Sciatic nerve (tissue), 2 donors: ENCODE measurements at regions not wholly inside any gene's neighbourhood (a gene's known extent, or its start where the extent isn't known, plus 50 kb on each side); places are given as distances from the start of the nearest gene placed in this dataset.
"Not testable (repeated sequence)": the region's sequence is repeated elsewhere in the genome, so short reads cannot be mapped to it uniquely, and the experiment has no call there.

ENCODE experiments used
- ATAC-seq: fragments of 200-7000 bp; cut with Tn5 transposase; one replicate; pipeline ENCODE4 v1.9.1; 2020; ENCODE audit warnings: mild to moderate bottlenecking, moderate library complexity
- DNase-seq: peaks from one replicate; pipeline ENCODE4 v3.0.0-alpha.2; 2020; ENCODE audit warnings: low spot score
- intact Hi-C: fragments of 100-400 bp; cut with DNase I; formaldehyde crosslinking; loops from one replicate; pipeline ENCODE4 v1.14.2; 2022
- donor health status: DM: no; HTN: no; CAD: no.
- donor health status: DM: no; HTN: no; CAD: no.

DNA sequence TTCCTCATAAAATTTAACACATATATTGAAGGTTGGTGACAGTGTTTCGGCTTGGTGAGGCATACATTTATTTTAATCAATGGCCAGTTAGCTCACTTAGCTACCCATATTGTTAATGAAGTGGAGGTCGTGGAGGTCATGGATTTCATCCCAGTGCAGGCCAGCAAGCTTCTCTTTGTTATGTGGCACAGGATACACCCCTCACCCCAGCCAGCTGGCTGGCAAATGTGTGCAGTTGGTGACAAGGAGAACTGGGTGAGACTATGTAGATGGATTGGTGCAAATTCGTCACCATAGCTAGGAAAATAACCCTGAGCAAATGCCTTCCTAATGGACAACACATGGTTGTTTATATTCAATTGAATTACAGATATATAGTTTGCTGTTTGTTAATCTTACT lies 50.5 kb upstream of the FOXP2 start:
- ATAC-seq (no peak), DNase-seq (no peak)
- intact Hi-C loops, result no loop called here

GRCh38 chr7:114363292-114363691 lies 51.3 kb upstream of the FOXP2 start:
- DNase-seq, result no peak
- intact Hi-C loops, result no loop called here

DNA sequence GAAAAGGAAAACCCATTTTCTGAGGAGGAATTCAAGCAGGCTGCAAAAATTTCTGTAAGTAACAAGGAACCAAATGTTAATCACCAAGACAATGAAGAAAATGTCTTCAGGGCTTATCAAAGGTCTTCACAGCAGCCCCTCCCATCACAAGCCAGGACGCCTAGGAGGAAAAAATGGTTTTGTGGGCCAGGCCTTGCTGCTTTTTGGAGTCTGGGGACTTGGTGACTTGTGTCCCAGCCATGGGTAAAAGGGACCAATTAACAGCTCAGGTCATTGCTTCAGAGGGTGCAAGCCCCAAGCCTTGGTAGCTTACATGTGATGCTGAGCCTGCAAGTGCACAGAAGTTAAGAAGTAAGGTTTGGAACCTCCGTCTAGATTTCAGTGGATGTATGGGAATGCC lies 55.7 kb upstream of the FOXP2 start:
- no peak for ATAC-seq
- intact Hi-C loops, result no loop called here
- DNase-seq, result no peak

More at GRCh38 chr7:114363292-114363691, 51.3 kb upstream of the FOXP2 start:
- no peak for ATAC-seq

- ATAC-seq, result no peak
- DNase-seq, result no peak
- intact Hi-C loops, result no loop called here
Measured at GRCh38 chr7:114356133-114356532, 58.5 kb upstream of the FOXP2 start.

DNA sequence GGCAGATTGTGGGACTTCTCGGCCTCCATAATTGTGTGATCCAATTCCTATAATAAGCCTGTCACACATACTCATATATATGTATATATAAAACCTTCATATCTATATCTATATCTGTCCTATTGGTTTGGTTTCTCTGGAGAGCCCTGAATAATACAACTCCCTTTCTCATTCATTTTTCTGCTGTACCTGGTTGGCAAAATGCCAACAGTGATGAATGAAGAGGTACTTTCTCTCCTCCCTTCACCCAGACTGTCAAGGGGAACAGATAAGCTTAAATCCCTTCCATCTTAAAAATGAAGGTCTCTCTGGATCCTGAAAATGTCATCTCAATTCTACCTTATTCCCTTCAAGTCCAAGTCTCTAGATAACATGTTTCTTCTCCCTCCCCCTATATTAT lies 60.3 kb upstream of the FOXP2 start:
- ATAC-seq (no peak), DNase-seq (no peak)
- intact Hi-C loops, result no loop called here

GRCh38 chr7:114345494-114345893 lies 69.1 kb upstream of the FOXP2 start:
- intact Hi-C loops, result no loop called here

GRCh38 chr7:114343949-114344708 lies 70.5 kb upstream of the FOXP2 start:
- no peak for DNase-seq
- no peak for ATAC-seq
- intact Hi-C loops, result no loop called here

More at GRCh38 chr7:114345494-114345893, 69.1 kb upstream of the FOXP2 start:
- ATAC-seq (no peak), DNase-seq (no peak)

GRCh38 chr7:114342431-114343179 lies 72.0 kb upstream of the FOXP2 start:
- ATAC-seq, result no peak

DNA sequence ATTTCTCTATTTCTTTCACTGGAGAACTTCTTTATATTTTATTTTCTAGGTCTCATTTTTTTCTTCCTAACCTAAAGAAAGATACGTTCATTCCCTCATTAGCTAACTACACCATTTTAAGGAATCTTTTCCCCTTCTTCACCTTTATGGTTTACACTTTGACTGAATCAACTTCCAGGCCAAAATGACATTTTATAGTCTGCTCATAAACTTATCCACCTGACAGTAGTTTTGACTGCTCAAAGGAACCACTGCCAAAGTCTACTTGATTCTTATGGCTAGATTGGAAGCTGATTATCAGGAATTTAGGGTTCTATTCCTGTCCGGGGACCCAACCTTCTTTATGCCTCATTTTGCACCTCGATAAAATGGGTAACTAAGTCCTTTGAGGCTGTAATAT lies 73.0 kb upstream of the FOXP2 start:
- no peak for DNase-seq
- ATAC-seq, result no peak
- intact Hi-C loops, result no loop called here

More at GRCh38 chr7:114342431-114343179, 72.0 kb upstream of the FOXP2 start:
- no peak for DNase-seq
- intact Hi-C loops, result no loop called here

DNA sequence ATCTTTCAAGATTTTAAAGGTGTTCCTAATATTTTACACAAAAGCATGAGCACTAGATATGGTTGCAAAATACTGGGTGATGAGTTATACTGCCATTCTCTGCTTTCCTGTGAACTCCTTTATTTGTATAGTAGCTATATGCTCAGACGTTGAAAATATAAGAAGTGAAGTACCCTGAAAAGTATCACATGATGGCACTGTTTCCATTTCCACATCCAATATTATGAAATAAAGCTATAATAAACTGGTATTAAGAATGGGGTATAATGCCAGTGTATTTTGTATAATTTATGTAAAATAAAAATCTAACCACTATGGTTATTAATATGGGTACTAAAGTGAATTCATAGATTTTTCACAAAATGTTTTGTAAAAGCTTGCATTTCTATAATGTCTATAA lies 79.6 kb upstream of the FOXP2 start:
- no peak for ATAC-seq
- no peak for DNase-seq
- intact Hi-C loops, result no loop called here

DNA sequence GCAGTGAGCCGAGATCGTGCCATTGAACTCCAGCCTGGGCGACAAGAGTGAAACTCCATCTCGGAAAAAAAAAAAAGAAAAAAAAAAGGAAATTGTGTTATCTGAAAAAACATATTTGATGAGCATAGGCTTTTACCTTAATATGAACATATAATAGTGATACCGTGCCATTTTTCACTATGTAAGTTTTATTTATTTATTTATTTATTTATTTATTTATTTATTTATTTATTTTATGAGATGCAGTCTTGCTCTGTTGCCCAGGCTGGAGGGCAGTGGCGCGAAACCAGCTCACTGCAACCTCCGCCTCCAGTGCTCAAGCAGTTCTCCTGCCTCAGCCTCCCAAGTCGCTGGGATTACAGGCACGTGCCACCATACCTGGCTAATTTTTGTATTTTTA lies 85.2 kb upstream of the FOXP2 start:
- ATAC-seq, DNase-seq, intact Hi-C loops: not testable (repeated sequence)

DNA sequence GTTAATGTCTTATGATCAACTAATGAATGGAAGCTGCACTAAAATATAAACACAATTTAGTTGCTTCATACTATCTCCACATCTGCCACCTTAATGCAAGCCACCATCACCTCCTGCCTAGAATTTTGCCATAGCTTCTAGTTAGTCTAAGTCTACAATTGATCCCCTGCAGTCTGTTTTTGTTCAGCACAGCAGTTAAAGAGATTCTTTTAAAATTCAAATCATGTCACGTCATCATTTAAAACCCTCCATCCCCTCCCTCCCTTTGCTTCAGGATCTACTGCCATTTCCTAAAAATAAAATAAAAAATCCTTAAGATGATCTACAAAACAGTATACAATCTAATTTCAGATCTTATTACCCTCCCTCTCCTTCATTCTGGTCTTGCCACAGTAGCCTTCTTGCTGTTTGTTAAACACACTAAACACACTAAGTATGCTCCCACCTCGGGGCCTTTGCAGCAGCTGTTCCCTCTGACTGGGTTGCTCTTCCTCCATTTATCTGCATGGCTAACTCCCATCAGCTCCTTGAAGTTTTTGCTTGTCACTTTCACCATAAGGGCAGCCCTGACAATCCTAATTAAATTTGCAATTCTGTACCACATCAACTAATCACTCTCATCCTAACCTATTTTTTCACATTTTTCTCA lies 97.0 kb upstream of the FOXP2 start:
- no peak for DNase-seq
- no peak for ATAC-seq
- intact Hi-C loops, result no loop called here

- ATAC-seq, result no peak
- intact Hi-C loops, result no loop called here
- no peak for DNase-seq
Measured at GRCh38 chr7:114312649-114313048, 102.0 kb upstream of the FOXP2 start.

DNA sequence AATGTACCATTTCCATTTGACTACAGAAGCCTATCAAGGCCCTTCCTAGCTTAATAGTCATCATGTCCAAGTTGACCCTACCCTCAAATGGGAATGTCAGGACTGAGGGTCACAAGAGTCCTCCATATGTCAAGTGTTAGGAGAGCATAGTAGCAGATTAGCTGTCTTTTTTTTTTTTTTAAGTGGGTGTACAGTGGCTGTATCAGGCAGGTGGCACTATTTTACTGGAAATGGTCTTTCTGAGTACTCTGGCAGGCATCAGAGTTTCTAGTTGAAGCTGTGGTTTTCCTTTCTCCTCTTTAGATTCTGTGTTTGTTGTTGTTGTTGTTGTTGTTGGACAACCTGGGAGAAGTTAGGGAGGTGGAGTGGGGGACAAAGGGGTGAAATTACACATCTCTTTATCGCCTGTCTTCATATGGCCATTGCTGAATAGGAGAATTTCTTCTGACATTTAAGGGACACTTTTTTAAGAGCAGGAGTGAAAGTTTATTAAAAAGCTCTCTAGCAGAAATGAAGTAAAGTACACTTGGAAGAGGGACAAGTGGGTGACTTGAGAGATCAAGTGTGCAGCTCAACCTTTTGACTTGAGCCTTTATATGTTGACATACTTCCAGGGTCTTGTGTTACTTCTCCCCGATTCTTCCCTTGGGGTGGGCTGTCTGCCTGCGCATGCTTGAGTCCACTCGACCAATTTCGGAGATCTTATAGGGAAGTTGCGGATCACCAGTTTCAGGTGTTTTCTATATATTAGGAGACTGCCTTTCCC lies 104.1 kb upstream of the FOXP2 start:
- DNase-seq (no peak), ATAC-seq (no peak)
- intact Hi-C loops, result no loop called here

- ATAC-seq, result no peak
- intact Hi-C loops, result no loop called here
- DNase-seq, result no peak
Measured at GRCh38 chr7:114309729-114310128, 104.9 kb upstream of the FOXP2 start.

DNA sequence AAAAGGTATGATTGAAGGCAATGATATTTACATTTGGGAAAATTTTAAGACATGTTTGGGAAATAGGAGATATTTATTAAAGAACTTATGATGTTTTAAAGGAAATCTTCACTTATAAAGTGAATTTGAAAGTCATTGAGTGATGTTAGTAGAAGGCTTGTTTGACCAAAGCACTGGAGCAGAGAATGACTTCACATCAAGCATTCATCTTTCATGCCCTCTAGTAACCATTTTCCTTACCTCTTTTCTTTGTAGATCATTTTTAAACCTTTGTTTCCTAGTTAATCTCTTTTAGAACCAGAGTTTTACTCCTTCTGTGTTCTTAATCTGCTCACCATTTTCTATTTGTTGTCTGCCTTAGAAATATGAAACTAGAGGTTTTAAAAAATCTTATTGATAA lies 111.3 kb upstream of the FOXP2 start:
- ATAC-seq, result no peak
- intact Hi-C loops, result no loop called here
- DNase-seq, result no peak

DNA sequence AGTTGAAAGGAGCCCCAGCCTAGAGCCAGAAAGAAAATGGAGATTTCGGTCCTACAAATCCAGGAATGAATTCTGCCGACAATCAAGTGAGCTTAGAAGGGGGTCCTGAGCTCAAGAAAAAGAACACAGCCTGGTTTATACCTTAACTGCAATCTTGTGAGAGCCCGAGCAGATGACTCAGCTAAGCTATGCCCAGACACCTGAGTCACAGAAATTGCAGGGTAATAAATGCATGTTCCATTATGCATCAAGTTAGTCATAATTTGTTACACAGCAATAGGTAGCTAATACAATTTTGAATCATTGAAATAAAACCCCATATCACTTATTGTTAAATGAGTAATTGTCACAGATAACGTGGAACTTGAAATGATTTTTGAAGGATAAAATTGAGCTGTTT lies 111.8 kb upstream of the FOXP2 start:
- no peak for ATAC-seq
- intact Hi-C loops, result no loop called here
- no peak for DNase-seq

GRCh38 chr7:114298011-114298410 lies 116.6 kb upstream of the FOXP2 start:
- ATAC-seq (no peak), DNase-seq (no peak)
- intact Hi-C loops, result no loop called here

GRCh38 chr7:114297121-114297520 lies 117.5 kb upstream of the FOXP2 start:
- DNase-seq, result no peak
- intact Hi-C loops, result no loop called here
- no peak for ATAC-seq
